ENCODE measurements at regions not wholly inside any gene's neighbourhood (a gene's known extent, or its start where the extent isn't known, plus 50 kb on each side); places are given as distances from the start of the nearest gene placed in this dataset.

- no peak overlapping the region for H3K4me3 Mint-ChIP-seq
- no peaks in the 10 kb centered on the region for H3K9me3 Mint-ChIP-seq
These were observed 130.1 kb downstream of the RNASET2 start for GRCh38 chr6:166826264-166826663.

DNA sequence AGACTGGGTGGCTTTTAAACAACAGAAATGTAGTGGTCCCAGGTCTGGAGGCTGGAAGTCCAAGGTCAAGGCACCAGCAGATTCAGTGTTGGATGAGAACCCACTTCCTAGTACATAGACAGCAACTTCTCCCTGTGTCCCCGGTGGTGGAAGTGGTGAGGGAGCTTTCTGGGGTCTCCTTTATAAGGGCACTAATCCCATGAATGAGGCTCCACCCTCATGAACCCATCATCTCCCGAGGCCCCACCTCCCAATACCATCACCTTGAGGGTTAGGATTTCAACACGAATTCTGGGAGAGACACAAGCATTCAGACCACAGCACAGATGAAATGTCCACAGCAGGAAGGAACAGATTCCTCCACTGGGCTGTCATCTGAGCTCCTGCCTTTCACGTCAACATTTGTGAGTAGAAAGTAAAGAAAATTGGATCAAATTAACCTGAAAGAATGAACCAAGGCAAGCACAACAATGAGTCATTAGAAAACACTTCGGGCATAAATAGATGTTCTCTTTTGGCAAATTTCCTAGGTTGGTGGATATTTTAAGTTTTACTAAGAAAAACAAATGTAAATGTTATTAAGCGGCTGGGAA, 130.7 kb downstream of the RNASET2 start:
- peaks cover 2% of the 10 kb centered on the region for H3K27me3 Mint-ChIP-seq
- H3K27ac Mint-ChIP-seq = no peak overlapping the region
- no peaks in the 10 kb centered on the region for H3K9me3 Mint-ChIP-seq
- no peak overlapping the region for H3K4me3 Mint-ChIP-seq
- no peaks in the 10 kb centered on the region for H3K36me3 Mint-ChIP-seq (ENCODE audit: low read depth)
- peaks cover 7% of the 10 kb centered on the region for H3K4me1 Mint-ChIP-seq (ENCODE audit: low read depth)
- DNase-seq = no peak

More at GRCh38 chr6:166826264-166826663, 130.1 kb downstream of the RNASET2 start:
- H3K4me1 Mint-ChIP-seq (ENCODE audit: low read depth) = peaks cover 12% of the 10 kb centered on the region
- H3K27ac Mint-ChIP-seq = no peak overlapping the region
- H3K36me3 Mint-ChIP-seq (ENCODE audit: low read depth) = no peaks in the 10 kb centered on the region
- H3K27me3 Mint-ChIP-seq = peaks cover 2% of the 10 kb centered on the region
- DNase-seq = no peak

GRCh38 chr6:166824880-166825250, 131.5 kb downstream of the RNASET2 start:
- Mint-ChIP-seq H3K9me3 (no peaks in the 10 kb centered on the region), H3K36me3 (ENCODE audit: low read depth) (no peaks in the 10 kb centered on the region), H3K4me1 (ENCODE audit: low read depth) (peaks cover 2% of the 10 kb centered on the region), H3K27ac (no peak overlapping the region), H3K4me3 (no peak overlapping the region), H3K27me3 (peaks cover 2% of the 10 kb centered on the region)
- no peak for DNase-seq

DNA sequence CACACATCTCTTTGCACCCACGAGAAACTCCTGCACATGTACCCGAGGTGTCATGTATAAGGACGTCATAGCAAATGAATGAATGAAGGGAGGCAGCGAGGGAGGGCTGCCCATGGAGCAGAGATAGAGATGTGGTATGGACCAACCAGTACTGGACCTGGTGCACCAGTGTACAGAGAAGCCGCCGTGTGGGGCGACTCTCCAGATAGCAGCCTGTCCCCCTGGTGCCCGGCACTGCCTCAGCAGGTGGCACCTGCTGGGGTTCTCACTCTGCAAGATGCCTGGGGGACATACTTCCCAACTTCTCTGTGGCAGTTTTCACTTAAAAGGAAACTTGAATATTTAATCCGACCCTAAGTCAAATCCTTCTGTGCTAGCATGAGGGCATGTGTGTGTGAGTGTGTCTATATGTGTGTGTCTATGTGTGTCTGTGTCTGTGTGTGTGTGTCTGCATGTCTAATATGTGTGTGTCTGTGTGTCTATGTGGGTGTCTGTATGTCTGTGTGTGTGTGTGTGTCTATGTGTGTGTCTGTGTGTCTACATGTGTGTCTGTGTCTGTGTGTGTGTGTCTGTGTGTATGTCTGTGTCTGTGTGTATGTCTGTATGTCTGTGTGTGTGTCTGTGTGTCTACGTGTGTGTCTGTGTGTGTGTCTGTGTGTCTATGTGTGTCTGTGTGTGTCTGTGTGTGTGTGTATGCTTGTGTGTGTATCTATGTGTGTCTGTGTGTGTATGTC, 132.0 kb downstream of the RNASET2 start:
- no peak overlapping the region for H3K27ac Mint-ChIP-seq
- no peaks in the 10 kb centered on the region for H3K9me3 Mint-ChIP-seq
- H3K4me1 Mint-ChIP-seq (ENCODE audit: low read depth) = no peaks in the 10 kb centered on the region
- DNase-seq = no peak
- no peak overlapping the region for H3K4me3 Mint-ChIP-seq
- H3K27me3 Mint-ChIP-seq = peaks cover 2% of the 10 kb centered on the region
- no peaks in the 10 kb centered on the region for H3K36me3 Mint-ChIP-seq (ENCODE audit: low read depth)

DNA sequence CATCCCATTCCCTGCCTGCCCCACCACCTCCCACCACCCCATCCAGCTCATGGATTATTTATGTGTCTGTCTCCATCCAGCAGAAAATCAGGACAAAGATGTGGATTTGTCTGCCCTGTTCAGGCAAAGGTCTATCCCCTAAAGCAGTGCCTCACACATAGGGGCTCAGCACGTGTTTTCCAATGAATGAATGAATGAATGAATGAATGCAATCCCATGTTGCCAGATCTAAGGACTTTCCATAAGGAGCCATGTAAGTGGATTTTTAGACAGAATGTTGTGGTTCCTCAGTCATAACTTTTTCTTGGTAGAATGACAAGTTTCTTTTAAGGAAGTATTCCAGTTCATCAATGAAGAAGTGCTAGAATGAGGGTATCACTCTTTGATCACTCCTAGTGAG, 133.7 kb downstream of the RNASET2 start:
- DNase-seq = no peak
- Mint-ChIP-seq H3K36me3 (ENCODE audit: low read depth) (no peaks in the 10 kb centered on the region), H3K27ac (no peak overlapping the region), H3K4me1 (ENCODE audit: low read depth) (no peaks in the 10 kb centered on the region), H3K4me3 (no peak overlapping the region), H3K9me3 (no peaks in the 10 kb centered on the region), H3K27me3 (peaks cover 2% of the 10 kb centered on the region)

- no peak overlapping the region for H3K27ac Mint-ChIP-seq
- no peaks in the 10 kb centered on the region for H3K36me3 Mint-ChIP-seq (ENCODE audit: low read depth)
- no peaks in the 10 kb centered on the region for H3K4me1 Mint-ChIP-seq (ENCODE audit: low read depth)
- H3K4me3 Mint-ChIP-seq = no peak overlapping the region
- DNase-seq = no peak
- no peaks in the 10 kb centered on the region for H3K9me3 Mint-ChIP-seq
- peaks cover 2% of the 10 kb centered on the region for H3K27me3 Mint-ChIP-seq
These were observed 135.9 kb downstream of the RNASET2 start for GRCh38 chr6:166820483-166820882.

GRCh38 chr6:166820070-166820469, 136.3 kb downstream of the RNASET2 start:
- no peak for DNase-seq
- no peaks in the 10 kb centered on the region for H3K36me3 Mint-ChIP-seq (ENCODE audit: low read depth)
- no peak overlapping the region for H3K27ac Mint-ChIP-seq
- no peak overlapping the region for H3K4me3 Mint-ChIP-seq
- no peaks in the 10 kb centered on the region for H3K4me1 Mint-ChIP-seq (ENCODE audit: low read depth)
- peaks cover 2% of the 10 kb centered on the region for H3K27me3 Mint-ChIP-seq
- no peaks in the 10 kb centered on the region for H3K9me3 Mint-ChIP-seq

DNA sequence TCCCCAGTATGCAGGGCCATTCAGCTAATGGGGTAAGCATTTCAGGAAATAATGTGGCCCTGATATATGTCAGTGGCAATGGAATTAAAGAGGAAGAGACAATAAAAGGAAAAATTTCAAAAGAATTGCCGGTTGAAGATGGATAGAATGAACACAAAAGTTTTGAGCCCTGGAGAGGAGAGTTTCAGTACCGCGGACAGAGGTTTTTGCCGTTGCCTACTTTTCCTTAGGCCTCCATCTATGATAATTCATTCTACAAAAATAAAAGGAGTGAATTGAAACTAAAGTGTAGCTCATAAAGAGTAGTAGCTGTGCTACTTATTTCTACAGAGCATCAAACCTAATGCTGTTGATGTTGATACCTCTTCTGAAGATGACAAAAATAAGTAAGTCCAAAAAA, 140.7 kb downstream of the RNASET2 start:
- Mint-ChIP-seq H3K4me1 (ENCODE audit: low read depth) (no peaks in the 10 kb centered on the region), H3K27ac (no peak overlapping the region)

GRCh38 chr6:166814390-166814789, 142.0 kb downstream of the RNASET2 start:
- DNase-seq = no peak
- no peaks in the 10 kb centered on the region for H3K9me3 Mint-ChIP-seq
- no peaks in the 10 kb centered on the region for H3K36me3 Mint-ChIP-seq (ENCODE audit: low read depth)

More for the DNA sequence above, 140.7 kb downstream of the RNASET2 start:
- H3K4me3 Mint-ChIP-seq = no peak overlapping the region
- no peaks in the 10 kb centered on the region for H3K27me3 Mint-ChIP-seq
- H3K36me3 Mint-ChIP-seq (ENCODE audit: low read depth) = no peaks in the 10 kb centered on the region
- H3K9me3 Mint-ChIP-seq = no peaks in the 10 kb centered on the region
- no peak for DNase-seq

GRCh38 chr6:166813461-166813860, 142.9 kb downstream of the RNASET2 start:
- Mint-ChIP-seq H3K27me3 (no peaks in the 10 kb centered on the region), H3K4me1 (ENCODE audit: low read depth) (no peaks in the 10 kb centered on the region), H3K36me3 (ENCODE audit: low read depth) (no peaks in the 10 kb centered on the region), H3K9me3 (no peaks in the 10 kb centered on the region), H3K27ac (no peak overlapping the region), H3K4me3 (no peak overlapping the region)
- DNase-seq = no peak

More at GRCh38 chr6:166814390-166814789, 142.0 kb downstream of the RNASET2 start:
- Mint-ChIP-seq H3K27ac (no peak overlapping the region), H3K4me3 (no peak overlapping the region), H3K4me1 (ENCODE audit: low read depth) (no peaks in the 10 kb centered on the region), H3K27me3 (no peaks in the 10 kb centered on the region)

GRCh38 chr6:166810864-166811263, 145.5 kb downstream of the RNASET2 start:
- Mint-ChIP-seq H3K27ac (no peak overlapping the region), H3K9me3 (peaks cover 13% of the 10 kb centered on the region)

DNA sequence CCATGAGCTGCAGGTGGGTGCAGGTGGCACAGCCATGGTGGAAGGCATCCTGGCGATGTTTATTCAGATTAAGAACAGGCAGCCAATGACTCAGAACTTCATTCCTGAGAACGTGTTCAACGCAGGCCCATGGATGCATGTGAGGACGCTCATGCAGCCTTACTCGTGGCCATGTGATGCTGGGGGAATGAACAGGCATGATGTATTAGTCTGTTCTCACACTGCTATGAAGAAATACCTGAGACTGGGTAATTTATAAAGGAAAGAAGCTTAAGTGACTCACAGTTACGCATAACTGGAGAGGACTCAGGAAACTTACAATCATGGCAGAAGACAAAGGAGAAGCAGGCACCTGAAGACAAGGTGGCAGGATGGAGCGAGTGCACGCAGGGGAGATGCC, 146.6 kb downstream of the RNASET2 start:
- peaks cover 25% of the 10 kb centered on the region for H3K9me3 Mint-ChIP-seq
- no peaks in the 10 kb centered on the region for H3K27me3 Mint-ChIP-seq
- H3K36me3 Mint-ChIP-seq (ENCODE audit: low read depth) = peaks cover 5% of the 10 kb centered on the region
- no peak for DNase-seq
- H3K4me1 Mint-ChIP-seq (ENCODE audit: low read depth) = no peaks in the 10 kb centered on the region
- H3K4me3 Mint-ChIP-seq = no peak overlapping the region
- no peak overlapping the region for H3K27ac Mint-ChIP-seq

More at GRCh38 chr6:166810864-166811263, 145.5 kb downstream of the RNASET2 start:
- no peaks in the 10 kb centered on the region for H3K4me1 Mint-ChIP-seq (ENCODE audit: low read depth)
- H3K4me3 Mint-ChIP-seq = no peak overlapping the region
- H3K36me3 Mint-ChIP-seq (ENCODE audit: low read depth) = peaks cover 5% of the 10 kb centered on the region
- no peaks in the 10 kb centered on the region for H3K27me3 Mint-ChIP-seq
- DNase-seq = no peak

DNA sequence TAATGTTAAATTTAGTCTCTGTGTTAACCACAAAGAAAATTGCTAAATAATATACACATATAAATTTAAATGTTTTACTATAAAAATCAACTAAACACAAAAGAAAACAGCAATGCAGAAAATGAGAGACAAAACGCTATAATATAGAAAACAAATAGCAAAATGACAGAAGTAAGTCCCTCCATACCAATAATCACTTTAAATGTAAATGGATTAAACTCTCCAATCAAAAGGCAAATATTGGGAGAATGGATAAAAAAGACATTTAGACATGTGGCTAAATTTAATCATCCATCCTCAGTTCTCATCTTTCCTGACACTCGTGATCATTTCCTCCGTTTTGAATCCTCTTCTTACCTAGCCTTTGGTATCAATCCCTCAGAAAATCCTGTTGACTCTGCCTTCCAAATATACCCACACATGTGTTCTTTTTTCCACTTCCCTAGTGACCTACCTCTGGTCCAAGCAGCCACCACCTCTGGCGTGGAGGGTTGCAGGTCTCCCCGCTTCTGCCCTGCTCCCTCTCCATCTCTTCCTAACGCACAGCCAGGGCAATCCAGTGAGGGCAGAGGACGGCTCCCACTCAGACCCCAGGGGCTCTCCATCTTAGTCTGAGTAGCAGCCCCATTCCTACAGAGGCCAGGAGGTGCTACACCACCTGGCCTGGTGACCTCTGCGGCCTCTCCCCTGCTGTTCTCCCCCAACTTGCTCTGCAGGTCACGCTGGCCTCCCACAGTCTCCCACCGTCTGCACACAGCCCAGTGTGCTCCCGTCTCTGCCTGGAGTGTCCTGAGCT, 149.2 kb downstream of the RNASET2 start:
- Mint-ChIP-seq H3K4me3 (no peak overlapping the region), H3K9me3 (peaks cover 26% of the 10 kb centered on the region), H3K4me1 (ENCODE audit: low read depth) (no peaks in the 10 kb centered on the region), H3K27ac (no peak overlapping the region), H3K36me3 (ENCODE audit: low read depth) (peaks cover 5% of the 10 kb centered on the region), H3K27me3 (no peaks in the 10 kb centered on the region)
- no peak for DNase-seq

DNA sequence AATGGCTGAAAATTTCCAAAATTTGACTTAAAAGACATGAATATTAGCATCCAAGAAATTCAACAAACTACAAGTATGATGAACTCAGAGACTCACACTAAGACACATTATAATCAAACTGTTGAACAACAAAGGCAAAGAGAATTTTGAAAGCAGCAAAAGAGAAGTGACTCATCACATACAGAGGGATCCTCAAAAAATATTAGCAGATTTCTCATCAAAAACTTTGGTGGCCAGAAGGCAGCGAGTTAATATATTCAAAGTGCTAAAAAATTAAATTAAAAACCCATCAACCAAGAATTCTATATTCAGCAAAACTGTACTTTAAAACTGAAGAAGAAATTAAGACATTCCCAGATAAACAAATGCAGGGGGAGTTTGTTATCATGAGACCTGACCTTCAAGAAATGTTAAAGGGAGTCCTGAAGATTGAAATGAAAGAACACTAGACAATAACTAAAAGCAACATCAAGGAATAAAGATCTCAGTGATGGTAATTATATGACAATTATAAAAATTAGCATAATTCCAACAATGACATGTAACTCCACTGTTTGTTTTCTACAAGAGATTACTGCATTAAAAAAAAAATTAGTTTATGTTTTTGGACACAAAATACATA, 150.0 kb downstream of the RNASET2 start:
- Mint-ChIP-seq H3K9me3 (peaks cover 26% of the 10 kb centered on the region), H3K27ac (no peak overlapping the region), H3K4me1 (ENCODE audit: low read depth) (no peaks in the 10 kb centered on the region), H3K36me3 (ENCODE audit: low read depth) (peaks cover 5% of the 10 kb centered on the region), H3K4me3 (no peak overlapping the region), H3K27me3 (no peaks in the 10 kb centered on the region)
- no peak for DNase-seq
